ENCODE measurements at regions not wholly inside any gene's neighbourhood (a gene's known extent, or its start where the extent isn't known, plus 50 kb on each side); places are given as distances from the start of the nearest gene placed in this dataset.

DNA sequence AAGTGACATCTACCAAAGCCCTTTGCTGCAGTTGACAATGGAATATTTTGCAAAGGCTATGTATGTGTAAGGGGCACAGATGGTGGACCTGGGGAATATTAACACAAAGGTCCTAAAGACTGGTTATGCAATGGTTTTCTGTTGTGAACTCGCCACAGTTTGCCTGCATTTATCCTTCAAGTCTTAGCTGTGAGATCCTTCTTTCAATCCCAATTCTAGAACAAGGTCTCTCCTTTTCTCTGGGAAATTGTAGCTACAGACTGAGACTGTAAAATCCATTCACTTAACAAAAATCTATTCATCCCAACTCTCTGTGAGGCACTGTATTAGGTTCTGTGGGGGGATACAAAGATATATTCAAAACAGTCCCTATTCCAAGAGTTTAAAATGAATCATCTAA lies 250.4 kb downstream of the GPM6A start:
- Histone ChIP-seq H3K9me3 (ENCODE audit: control insufficient read depth in 2 of 2, insufficient read depth in 1 of 2, low read length in 1 of 2) (no peaks in the 10 kb centered on the region), H3K36me3 (ENCODE audit: control insufficient read depth in 2 of 2, insufficient read depth in 2 of 2, low read length in 1 of 2) (no peaks in the 10 kb centered on the region), H3K27ac (ENCODE audit: low read depth in 1 of 2, low read length in 1 of 2) (no peak overlapping the region), H3K4me3 (ENCODE audit: low read length in 2 of 2) (no peak overlapping the region), H3K27me3 (ENCODE audit: control insufficient read depth in 2 of 2, insufficient read depth in 1 of 2, low read length in 1 of 2) (no peaks in the 10 kb centered on the region), H3K4me1 (ENCODE audit: control insufficient read depth in 2 of 2, insufficient read depth in 2 of 2, low read length in 2 of 2) (no peaks in the 10 kb centered on the region)
- DNase-seq (ENCODE audit: low read depth in 6 of 9, low spot score in 9 of 9) = no peak
- WGBS = 95% methylated on average over 1 of the region's 1 CpG

DNA sequence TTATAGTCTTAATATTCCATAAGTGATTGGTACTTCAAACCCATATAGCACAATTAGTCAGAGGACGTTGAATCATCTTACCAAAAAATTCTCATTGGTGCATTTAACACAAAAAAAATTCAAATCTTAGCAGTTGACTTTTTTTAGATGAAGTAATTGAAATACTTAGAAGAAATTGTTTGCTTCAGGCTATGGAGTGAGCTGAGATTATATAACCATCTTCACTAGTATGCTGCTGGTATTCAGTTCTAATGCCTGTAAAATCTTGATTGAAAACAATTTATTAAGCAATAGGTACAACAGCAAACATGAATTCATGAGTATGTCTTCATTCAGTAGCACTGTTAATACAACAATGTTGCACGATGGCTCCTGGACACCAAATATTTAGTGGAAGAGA lies 250.0 kb downstream of the GPM6A start:
- Histone ChIP-seq H3K27me3 (ENCODE audit: control insufficient read depth in 2 of 2, insufficient read depth in 1 of 2, low read length in 1 of 2) (no peaks in the 10 kb centered on the region), H3K36me3 (ENCODE audit: control insufficient read depth in 2 of 2, insufficient read depth in 2 of 2, low read length in 1 of 2) (no peaks in the 10 kb centered on the region), H3K9me3 (ENCODE audit: control insufficient read depth in 2 of 2, insufficient read depth in 1 of 2, low read length in 1 of 2) (no peaks in the 10 kb centered on the region), H3K4me1 (ENCODE audit: control insufficient read depth in 2 of 2, insufficient read depth in 2 of 2, low read length in 2 of 2) (no peaks in the 10 kb centered on the region), H3K27ac (ENCODE audit: low read depth in 1 of 2, low read length in 1 of 2) (no peak overlapping the region), H3K4me3 (ENCODE audit: low read length in 2 of 2) (no peak overlapping the region)
- no peak for DNase-seq (ENCODE audit: low read depth in 6 of 9, low spot score in 9 of 9)
- WGBS = 46% methylated on average over 2 of the region's 2 CpGs

DNA sequence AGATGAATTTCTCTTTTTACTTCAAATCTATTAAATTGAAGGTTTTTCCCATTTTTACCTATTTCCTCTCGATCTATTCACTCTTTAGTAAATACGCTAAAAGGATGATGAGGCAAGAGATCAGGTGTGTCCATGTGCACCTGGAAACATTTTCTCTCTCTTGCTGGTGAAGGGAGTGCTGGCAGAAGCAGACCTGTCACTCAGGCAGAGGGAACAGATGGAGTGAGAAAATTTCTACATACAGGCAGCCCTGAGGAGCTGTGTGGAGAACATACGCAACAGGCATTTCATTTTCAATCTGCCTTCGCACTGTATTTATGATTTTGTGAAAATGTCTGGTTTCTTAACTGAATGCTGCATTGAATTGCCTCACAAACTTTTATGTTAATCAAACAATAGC lies 249.5 kb downstream of the GPM6A start:
- no peaks in the 10 kb centered on the region for H3K27me3 ChIP-seq (ENCODE audit: control insufficient read depth in 2 of 2, insufficient read depth in 1 of 2, low read length in 1 of 2)
- 93% methylated on average over 4 of the region's 4 CpGs for WGBS
- H3K36me3 ChIP-seq (ENCODE audit: control insufficient read depth in 2 of 2, insufficient read depth in 2 of 2, low read length in 1 of 2) = no peaks in the 10 kb centered on the region
- no peak overlapping the region for H3K4me3 ChIP-seq (ENCODE audit: low read length in 2 of 2)
- H3K4me1 ChIP-seq (ENCODE audit: control insufficient read depth in 2 of 2, insufficient read depth in 2 of 2, low read length in 2 of 2) = no peaks in the 10 kb centered on the region
- no peaks in the 10 kb centered on the region for H3K9me3 ChIP-seq (ENCODE audit: control insufficient read depth in 2 of 2, insufficient read depth in 1 of 2, low read length in 1 of 2)
- no peak overlapping the region for H3K27ac ChIP-seq (ENCODE audit: low read depth in 1 of 2, low read length in 1 of 2)
- no peak for DNase-seq (ENCODE audit: low read depth in 6 of 9, low spot score in 9 of 9)

Data from thymus (tissue), 11 donors.